ENCODE measurements at regions not wholly inside any gene's neighbourhood (a gene's known extent, or its start where the extent isn't known, plus 50 kb on each side); places are given as distances from the start of the nearest gene placed in this dataset.

DNA sequence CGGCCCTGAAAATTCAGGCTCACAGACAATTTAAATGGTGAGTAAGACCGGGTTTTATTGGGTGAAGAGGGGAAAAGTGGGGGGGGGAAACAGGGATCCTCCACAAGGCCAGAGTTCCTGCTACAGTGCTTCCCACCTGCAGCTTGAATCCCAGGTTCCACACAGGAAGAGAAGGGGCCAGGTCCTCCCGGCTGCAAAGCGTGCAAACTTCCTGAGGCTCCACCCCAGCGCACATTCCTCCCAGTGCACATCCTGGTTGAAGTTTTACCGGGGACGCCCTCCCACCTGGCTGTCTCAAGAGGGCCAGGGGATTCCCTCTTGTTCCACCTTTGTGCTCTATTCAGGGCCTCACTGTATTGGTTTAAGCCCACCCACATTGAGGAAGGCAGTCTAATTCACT, 347.7 kb upstream of the REG3G start:
- DNase-seq (ENCODE audit: low spot score) (no peak), ATAC-seq (ENCODE audit: low read depth) (no peak)
- Histone ChIP-seq H3K4me1 (ENCODE audit: insufficient read depth, poor library complexity, severe bottlenecking) (no peaks in the 10 kb centered on the region), H3K4me3 (ENCODE audit: severe bottlenecking) (no peak overlapping the region), H3K36me3 (ENCODE audit: low read depth) (no peaks in the 10 kb centered on the region), H3K9me3 (ENCODE audit: severe bottlenecking) (no peaks in the 10 kb centered on the region), H3K27me3 (ENCODE audit: insufficient read depth, poor library complexity, severe bottlenecking) (no peaks in the 10 kb centered on the region), H3K27ac (ENCODE audit: poor library complexity, severe bottlenecking) (no peak overlapping the region)
- no peak for TF ChIP-seq CTCF (IDR thresholded peaks at IDR 0.05; ENCODE audit: poor library complexity, severe bottlenecking)

DNA sequence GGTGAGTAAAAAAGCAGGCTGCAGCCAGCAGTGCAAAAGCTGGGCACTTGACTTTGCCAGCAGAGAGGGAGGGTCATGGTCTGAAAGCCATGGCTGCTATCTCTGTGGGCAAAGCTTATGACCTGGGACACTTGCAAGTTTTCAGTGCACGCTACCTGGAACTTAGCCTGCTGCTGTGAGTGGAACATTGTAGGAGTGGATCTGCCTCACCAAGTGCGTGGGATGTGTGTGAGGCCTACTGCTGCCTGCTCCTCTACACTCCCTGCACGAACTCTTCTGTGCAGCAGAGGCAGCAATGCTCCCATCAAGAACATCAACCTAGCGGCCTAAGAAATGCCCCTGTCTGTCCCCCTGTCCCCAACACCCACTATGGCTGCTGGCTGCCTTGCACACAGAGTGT, 344.1 kb upstream of the REG3G start:
- no peaks in the 10 kb centered on the region for H3K36me3 ChIP-seq (ENCODE audit: low read depth)
- H3K27ac ChIP-seq (ENCODE audit: poor library complexity, severe bottlenecking), result no peak overlapping the region
- no peak for DNase-seq (ENCODE audit: low spot score)
- no peaks in the 10 kb centered on the region for H3K4me1 ChIP-seq (ENCODE audit: insufficient read depth, poor library complexity, severe bottlenecking)
- H3K27me3 ChIP-seq (ENCODE audit: insufficient read depth, poor library complexity, severe bottlenecking), result no peaks in the 10 kb centered on the region
- no peaks in the 10 kb centered on the region for H3K9me3 ChIP-seq (ENCODE audit: severe bottlenecking)
- no peak for TF ChIP-seq CTCF (IDR thresholded peaks at IDR 0.05; ENCODE audit: poor library complexity, severe bottlenecking)
- H3K4me3 ChIP-seq (ENCODE audit: severe bottlenecking), result no peak overlapping the region
- no peak for ATAC-seq (ENCODE audit: low read depth)

DNA sequence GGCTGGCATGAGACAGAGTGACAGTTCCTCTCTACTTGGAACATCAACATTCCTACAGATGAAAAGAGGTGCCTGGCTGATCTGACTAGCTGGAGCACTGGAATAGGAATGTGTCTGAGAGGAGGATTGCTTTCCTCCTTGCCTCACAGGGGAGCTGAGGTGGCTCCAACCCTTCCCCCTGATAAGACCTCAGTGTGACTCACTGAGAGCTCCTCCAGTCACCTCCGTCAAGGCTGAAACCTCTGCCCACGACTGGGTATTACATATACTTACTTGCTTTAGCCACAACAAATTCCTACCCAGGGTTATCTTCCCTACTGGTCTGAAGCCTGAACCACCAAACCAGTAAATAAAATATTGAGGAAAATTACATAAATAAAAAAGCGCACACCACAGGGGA, 342.7 kb upstream of the REG3G start:
- Histone ChIP-seq H3K27ac (ENCODE audit: poor library complexity, severe bottlenecking) (no peak overlapping the region), H3K36me3 (ENCODE audit: low read depth) (no peaks in the 10 kb centered on the region), H3K4me1 (ENCODE audit: insufficient read depth, poor library complexity, severe bottlenecking) (no peaks in the 10 kb centered on the region), H3K27me3 (ENCODE audit: insufficient read depth, poor library complexity, severe bottlenecking) (no peaks in the 10 kb centered on the region), H3K4me3 (ENCODE audit: severe bottlenecking) (no peak overlapping the region), H3K9me3 (ENCODE audit: severe bottlenecking) (no peaks in the 10 kb centered on the region)
- no peak for DNase-seq (ENCODE audit: low spot score)
- no peak for TF ChIP-seq CTCF (IDR thresholded peaks at IDR 0.05; ENCODE audit: poor library complexity, severe bottlenecking)
- ATAC-seq (ENCODE audit: low read depth), result no peak

- H3K27ac ChIP-seq (ENCODE audit: poor library complexity, severe bottlenecking), result no peak overlapping the region
- no peak for TF ChIP-seq CTCF (IDR thresholded peaks at IDR 0.05; ENCODE audit: poor library complexity, severe bottlenecking)
- no peaks in the 10 kb centered on the region for H3K9me3 ChIP-seq (ENCODE audit: severe bottlenecking)
- ATAC-seq (ENCODE audit: low read depth) (no peak), DNase-seq (ENCODE audit: low spot score) (no peak)
- H3K4me3 ChIP-seq (ENCODE audit: severe bottlenecking), result no peak overlapping the region
- H3K4me1 ChIP-seq (ENCODE audit: insufficient read depth, poor library complexity, severe bottlenecking), result no peaks in the 10 kb centered on the region
- no peaks in the 10 kb centered on the region for H3K27me3 ChIP-seq (ENCODE audit: insufficient read depth, poor library complexity, severe bottlenecking)
- no peaks in the 10 kb centered on the region for H3K36me3 ChIP-seq (ENCODE audit: low read depth)
These were observed 338.8 kb upstream of the REG3G start for GRCh38 chr2:78686625-78687153.

GRCh38 chr2:78699696-78700095, 325.8 kb upstream of the REG3G start:
- no peak overlapping the region for H3K27ac ChIP-seq (ENCODE audit: poor library complexity, severe bottlenecking)
- no peak for ATAC-seq (ENCODE audit: low read depth)
- TF ChIP-seq CTCF (IDR thresholded peaks at IDR 0.05; ENCODE audit: poor library complexity, severe bottlenecking), result no peak

More at GRCh38 chr2:78699696-78700095, 325.8 kb upstream of the REG3G start:
- no peak overlapping the region for H3K4me3 ChIP-seq (ENCODE audit: severe bottlenecking)
- no peaks in the 10 kb centered on the region for H3K27me3 ChIP-seq (ENCODE audit: insufficient read depth, poor library complexity, severe bottlenecking)
- H3K36me3 ChIP-seq (ENCODE audit: low read depth), result no peaks in the 10 kb centered on the region
- H3K9me3 ChIP-seq (ENCODE audit: severe bottlenecking), result no peaks in the 10 kb centered on the region
- DNase-seq (ENCODE audit: low spot score), result no peak
- H3K4me1 ChIP-seq (ENCODE audit: insufficient read depth, poor library complexity, severe bottlenecking), result no peaks in the 10 kb centered on the region
